ENCODE measurements at regions not wholly inside any gene's neighbourhood (a gene's known extent, or its start where the extent isn't known, plus 50 kb on each side); places are given as distances from the start of the nearest gene placed in this dataset.

DNA sequence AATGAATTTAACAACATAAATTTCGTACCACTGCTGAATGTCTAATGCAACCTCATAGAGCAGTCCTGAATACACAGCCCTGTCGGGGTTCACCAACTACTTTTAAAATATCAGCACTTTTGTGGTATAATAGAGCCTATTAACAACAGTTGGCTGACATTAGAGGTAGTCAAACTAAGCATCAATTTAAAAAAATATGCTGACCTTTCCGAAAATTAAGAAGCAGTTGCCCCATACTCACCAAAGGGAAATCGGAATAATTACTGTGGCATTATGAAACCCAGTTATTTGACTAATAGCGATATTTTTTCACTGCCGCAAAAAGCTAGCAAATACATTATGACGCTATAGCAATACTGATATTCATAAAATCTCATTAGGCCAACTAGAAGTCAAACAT, 273.5 kb upstream of the PPARGC1A start:
- Mint-ChIP-seq H3K27ac (no peak overlapping the region), H3K4me3 (no peak overlapping the region), H3K27me3 (no peaks in the 10 kb centered on the region), H3K9me3 (peaks cover 0 to 9% (median 3%) of the 10 kb centered on the region in 7 donors), H3K4me1 (no peaks in the 10 kb centered on the region), H3K36me3 (no peaks in the 10 kb centered on the region)
- ATAC-seq (ENCODE audit: low read depth in 2 of 2) (no peak), DNase-seq (no peak)

DNA sequence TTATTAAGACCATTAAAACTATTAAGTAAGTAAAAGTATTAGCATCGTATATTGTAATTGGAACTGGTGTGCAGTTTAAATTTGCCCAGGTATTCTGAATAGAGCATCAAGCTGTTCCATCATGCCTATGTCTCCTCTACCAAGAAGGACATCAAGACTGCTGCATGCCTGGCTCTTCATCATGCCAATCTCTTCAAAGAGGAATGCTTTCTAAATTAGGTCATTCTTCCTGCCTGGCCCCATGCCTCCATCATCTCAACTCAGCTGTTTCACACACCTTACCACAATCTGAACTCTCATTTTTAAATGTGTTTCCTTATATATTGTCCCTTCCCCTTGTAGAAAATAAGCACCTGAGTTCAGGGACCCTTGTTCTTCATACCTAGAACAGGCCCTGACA, 270.5 kb upstream of the PPARGC1A start:
- no peak overlapping the region for H3K27ac Mint-ChIP-seq
- peaks cover 0 to 14% (median 6%) of the 10 kb centered on the region in 7 donors for H3K9me3 Mint-ChIP-seq
- no peaks in the 10 kb centered on the region for H3K36me3 Mint-ChIP-seq
- H3K4me3 Mint-ChIP-seq: peak overlapping the region in 1 of 8 donors; percentile 22
- DNase-seq: no peak
- H3K27me3 Mint-ChIP-seq: no peaks in the 10 kb centered on the region
- ATAC-seq (ENCODE audit: low read depth in 2 of 2): no peak
- no peaks in the 10 kb centered on the region for H3K4me1 Mint-ChIP-seq

DNA sequence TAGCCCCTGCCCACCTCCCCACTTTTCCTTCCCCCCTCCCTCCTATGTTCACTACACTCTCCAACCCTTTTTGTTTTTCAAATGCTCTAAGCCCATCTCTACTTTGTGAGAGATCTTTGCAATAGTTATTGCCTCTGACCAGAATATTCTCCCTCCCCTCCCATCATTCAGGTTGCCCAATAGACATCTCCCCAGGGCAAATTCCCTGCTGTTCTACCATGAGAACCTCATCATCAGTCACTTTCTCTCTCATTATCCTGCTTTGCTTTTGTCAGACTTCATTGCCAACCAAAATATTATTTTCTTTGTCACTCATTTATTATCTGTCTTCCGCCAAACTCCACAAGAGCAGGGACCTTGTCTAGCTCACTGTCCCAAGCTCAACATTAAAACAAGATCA, 268.2 kb upstream of the PPARGC1A start:
- H3K27ac Mint-ChIP-seq: no peak overlapping the region
- DNase-seq (no peak), ATAC-seq (ENCODE audit: low read depth in 2 of 2) (no peak)
- H3K9me3 Mint-ChIP-seq: peaks cover 0 to 26% (median 7%) of the 10 kb centered on the region in 7 donors
- H3K36me3 Mint-ChIP-seq: no peaks in the 10 kb centered on the region
- no peaks in the 10 kb centered on the region for H3K27me3 Mint-ChIP-seq
- H3K4me3 Mint-ChIP-seq: no peak overlapping the region
- H3K4me1 Mint-ChIP-seq: no peaks in the 10 kb centered on the region

DNA sequence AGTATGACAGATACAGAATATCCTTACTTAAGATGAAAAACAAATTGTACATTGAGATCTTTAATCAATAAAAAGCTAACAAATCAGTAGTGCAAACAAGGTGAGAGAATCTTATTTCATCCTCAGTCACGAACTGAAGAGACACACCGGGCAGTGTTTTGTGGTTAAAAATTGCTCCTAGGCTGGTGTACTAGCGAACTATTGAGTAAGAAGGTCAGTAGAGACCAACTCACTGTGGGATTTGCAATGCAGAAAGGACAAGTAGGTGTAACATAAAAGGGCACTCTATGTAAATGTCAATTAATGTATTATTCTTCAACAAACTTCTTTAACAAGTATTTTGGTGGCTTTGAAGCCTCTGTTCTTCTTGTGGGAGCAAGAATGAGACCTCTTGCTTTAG, 260.2 kb upstream of the PPARGC1A start:
- Mint-ChIP-seq H3K36me3 (no peaks in the 10 kb centered on the region), H3K27me3 (no peaks in the 10 kb centered on the region), H3K27ac (no peak overlapping the region), H3K4me1 (no peaks in the 10 kb centered on the region), H3K4me3 (no peak overlapping the region), H3K9me3 (peaks cover 0 to 11% (median 2%) of the 10 kb centered on the region in 7 donors)
- DNase-seq (no peak), ATAC-seq (ENCODE audit: low read depth in 2 of 2) (no peak)

DNA sequence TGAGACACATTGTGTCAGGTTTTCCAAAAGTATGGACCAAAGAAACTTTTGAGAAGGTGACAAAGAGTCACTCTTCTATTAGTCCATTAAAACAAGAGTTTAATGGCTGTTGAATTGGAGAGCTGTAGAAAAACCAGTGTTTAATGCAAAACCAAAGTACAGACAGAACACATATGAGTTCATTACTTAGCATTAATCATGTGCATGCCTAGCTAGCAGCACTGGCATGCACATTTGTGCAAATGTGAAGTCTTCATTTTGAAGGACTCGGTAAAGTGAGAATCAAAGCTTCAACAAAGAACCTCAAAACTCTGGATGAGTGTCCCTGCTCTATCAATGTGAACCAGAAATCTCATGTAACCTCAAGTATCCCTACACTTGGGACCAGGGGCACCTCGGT, 256.3 kb upstream of the PPARGC1A start:
- no peaks in the 10 kb centered on the region for H3K27me3 Mint-ChIP-seq
- DNase-seq (no peak), ATAC-seq (ENCODE audit: low read depth in 2 of 2) (no peak)
- peaks cover 0 to 6% (median 2%) of the 10 kb centered on the region in 7 donors for H3K9me3 Mint-ChIP-seq
- H3K4me1 Mint-ChIP-seq: no peaks in the 10 kb centered on the region
- no peaks in the 10 kb centered on the region for H3K36me3 Mint-ChIP-seq
- no peak overlapping the region for H3K4me3 Mint-ChIP-seq
- H3K27ac Mint-ChIP-seq: no peak overlapping the region

DNA sequence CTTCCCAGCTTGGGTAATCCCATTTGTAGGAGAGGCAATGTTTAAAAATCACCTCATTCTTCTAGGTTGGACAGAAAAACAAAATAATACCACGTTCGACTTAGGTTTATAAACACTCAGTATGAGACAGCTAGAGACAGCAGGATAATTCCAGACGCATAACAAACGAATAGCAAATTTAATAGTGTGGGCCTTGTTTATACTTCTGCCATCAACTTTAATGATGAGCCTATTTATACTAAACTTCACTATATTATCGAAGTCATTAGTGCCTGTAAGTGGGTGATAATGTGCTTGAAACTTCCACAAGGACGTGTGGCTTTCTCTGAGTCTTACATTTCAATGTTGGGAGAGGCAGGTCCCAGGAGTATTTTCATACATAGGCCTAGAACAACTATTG, 255.7 kb upstream of the PPARGC1A start:
- ATAC-seq (ENCODE audit: low read depth in 2 of 2) (no peak), DNase-seq (no peak)
- H3K27ac Mint-ChIP-seq: no peak overlapping the region
- H3K4me1 Mint-ChIP-seq: no peaks in the 10 kb centered on the region
- H3K36me3 Mint-ChIP-seq: no peaks in the 10 kb centered on the region
- no peak overlapping the region for H3K4me3 Mint-ChIP-seq
- no peaks in the 10 kb centered on the region for H3K27me3 Mint-ChIP-seq
- peaks cover 0 to 6% (median 2%) of the 10 kb centered on the region in 7 donors for H3K9me3 Mint-ChIP-seq

DNA sequence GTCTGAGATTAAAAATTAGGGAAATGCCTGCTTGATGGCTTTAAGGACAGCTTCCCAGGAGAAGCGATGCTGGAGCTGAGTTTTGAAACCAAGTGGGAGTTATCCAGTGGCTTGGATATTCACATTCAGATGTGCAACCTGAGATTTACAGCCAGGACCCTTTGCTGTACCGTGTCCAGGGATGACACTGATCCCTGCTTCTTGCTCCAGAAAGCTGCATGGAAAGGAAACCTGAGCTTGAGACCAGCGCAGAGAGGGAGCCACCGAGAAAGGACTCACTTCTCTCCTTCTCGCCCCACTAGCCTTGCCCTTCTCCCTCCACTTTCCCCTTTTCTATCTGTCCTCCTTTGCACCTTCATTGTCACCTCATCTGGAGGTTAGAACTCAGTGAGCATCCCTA, 254.5 kb upstream of the PPARGC1A start:
- H3K4me3 Mint-ChIP-seq: no peak overlapping the region
- DNase-seq (no peak), ATAC-seq (ENCODE audit: low read depth in 2 of 2) (no peak)
- no peaks in the 10 kb centered on the region for H3K4me1 Mint-ChIP-seq
- H3K9me3 Mint-ChIP-seq: peaks cover 0 to 6% (median 2%) of the 10 kb centered on the region in 7 donors
- H3K27me3 Mint-ChIP-seq: no peaks in the 10 kb centered on the region
- H3K27ac Mint-ChIP-seq: peak overlapping the region in 1 of 6 donors; percentile 37
- no peaks in the 10 kb centered on the region for H3K36me3 Mint-ChIP-seq

DNA sequence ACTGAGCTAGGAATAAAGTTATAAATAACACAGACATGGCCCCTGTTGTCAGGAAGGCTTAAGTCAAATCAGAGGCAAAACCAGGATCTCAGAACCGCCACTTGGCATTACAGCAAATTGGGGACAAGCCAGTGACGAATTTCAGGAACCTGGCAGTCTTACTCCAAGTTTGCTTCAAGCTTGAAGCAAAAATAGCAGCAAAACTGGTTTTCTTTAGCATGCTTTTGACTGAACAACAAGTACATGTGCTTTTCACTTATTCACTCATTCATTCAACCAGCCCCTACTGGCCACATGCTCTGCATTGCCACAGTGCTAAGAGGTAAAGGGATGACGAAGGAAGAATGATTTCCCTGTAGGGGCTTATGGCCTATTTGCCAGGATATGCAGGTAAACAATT, 253.9 kb upstream of the PPARGC1A start:
- Mint-ChIP-seq H3K4me1 (no peaks in the 10 kb centered on the region), H3K36me3 (no peaks in the 10 kb centered on the region), H3K27ac (no peak overlapping the region), H3K9me3 (peaks cover 0 to 6% (median 2%) of the 10 kb centered on the region in 7 donors), H3K4me3 (no peak overlapping the region), H3K27me3 (no peaks in the 10 kb centered on the region)
- DNase-seq: no peak
- no peak for ATAC-seq (ENCODE audit: low read depth in 2 of 2)

DNA sequence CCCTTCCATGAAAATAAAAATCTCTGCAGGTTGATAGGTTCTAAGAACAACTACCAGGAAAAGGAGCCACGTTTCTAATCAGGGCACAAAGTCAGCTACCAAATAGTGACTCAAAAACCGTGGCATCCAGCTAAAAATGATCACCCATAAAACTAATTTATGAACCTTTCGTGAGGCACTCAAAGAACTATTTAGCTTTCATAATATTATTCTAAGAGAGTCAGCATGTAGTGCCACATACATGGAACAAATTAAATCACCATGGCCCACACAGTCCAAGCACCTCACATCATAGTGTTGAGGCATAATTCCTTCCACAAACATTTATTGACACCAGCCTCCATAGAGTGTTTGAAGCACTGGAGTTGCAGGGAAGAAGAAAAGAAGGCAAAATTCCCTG, 252.0 kb upstream of the PPARGC1A start:
- Mint-ChIP-seq H3K36me3 (no peaks in the 10 kb centered on the region), H3K9me3 (peaks cover 0 to 6% (median 3%) of the 10 kb centered on the region in 7 donors), H3K4me3 (no peak overlapping the region), H3K27me3 (no peaks in the 10 kb centered on the region), H3K27ac (no peak overlapping the region), H3K4me1 (no peaks in the 10 kb centered on the region)
- ATAC-seq (ENCODE audit: low read depth in 2 of 2) (no peak), DNase-seq (no peak)

DNA sequence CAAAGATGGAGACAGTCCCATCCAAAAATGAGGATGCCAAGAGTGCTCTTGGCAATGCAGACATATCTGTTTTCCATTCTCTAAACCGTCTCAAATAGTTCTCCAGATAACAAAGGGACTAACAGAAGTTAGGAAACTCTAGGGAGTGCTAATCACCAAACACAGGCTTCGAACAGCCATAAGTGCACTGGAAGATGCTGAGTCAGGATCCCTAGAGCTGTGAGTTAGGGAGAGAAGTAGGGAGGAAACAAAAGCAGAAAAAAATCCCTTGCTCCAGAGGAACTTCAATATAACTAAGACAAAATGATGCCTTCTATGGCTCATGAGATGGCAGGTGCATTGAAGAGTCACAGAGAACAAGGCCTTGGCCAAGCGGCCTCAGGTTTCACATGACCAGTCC, 251.0 kb upstream of the PPARGC1A start:
- peaks cover 0 to 5% (median 3%) of the 10 kb centered on the region in 7 donors for H3K9me3 Mint-ChIP-seq
- ATAC-seq (ENCODE audit: low read depth in 2 of 2) (no peak), DNase-seq (no peak)
- no peak overlapping the region for H3K27ac Mint-ChIP-seq
- no peaks in the 10 kb centered on the region for H3K27me3 Mint-ChIP-seq
- no peaks in the 10 kb centered on the region for H3K36me3 Mint-ChIP-seq
- no peak overlapping the region for H3K4me3 Mint-ChIP-seq
- H3K4me1 Mint-ChIP-seq: no peaks in the 10 kb centered on the region

DNA sequence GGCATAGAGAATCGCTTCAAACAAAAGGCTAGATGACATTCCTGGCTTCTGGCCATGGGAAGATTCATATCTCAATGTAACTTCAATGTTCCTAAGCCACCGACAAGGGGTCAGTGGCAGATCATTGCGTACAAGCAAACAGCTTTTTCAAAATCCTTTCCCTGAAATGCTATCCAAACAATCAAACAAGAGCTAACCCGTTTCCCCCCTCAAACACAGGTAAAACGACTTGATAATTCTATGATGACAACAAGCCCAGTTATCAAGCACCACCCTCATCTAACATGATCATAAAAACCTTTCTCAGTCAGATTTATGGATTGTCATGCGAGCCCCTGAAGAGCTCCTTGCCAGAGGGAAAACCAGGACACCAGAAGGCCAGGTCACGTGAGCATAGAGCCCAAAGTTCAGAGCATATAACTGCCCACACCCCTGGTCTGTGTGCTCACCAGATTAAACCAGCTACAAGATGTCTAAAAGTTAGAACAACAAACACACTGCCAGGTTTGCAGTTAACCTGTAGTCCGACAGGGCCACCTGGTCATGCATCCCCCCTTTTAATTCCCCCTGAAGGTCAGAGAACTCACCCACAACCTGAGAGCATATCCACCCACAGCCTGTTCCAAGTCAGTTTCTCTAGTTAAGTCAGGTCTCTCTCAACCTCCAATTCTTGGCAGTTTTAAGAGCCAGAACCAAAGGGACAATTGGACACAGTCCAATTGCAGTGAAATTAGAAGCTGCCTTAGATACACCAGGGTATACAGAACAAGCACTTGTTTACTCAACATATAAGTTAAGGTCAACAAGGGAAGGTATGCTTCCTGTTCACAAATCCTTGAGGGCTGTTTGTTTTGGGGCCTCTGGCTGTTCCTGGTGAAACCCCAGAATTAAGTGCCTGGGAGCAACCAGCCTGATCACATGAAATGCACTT, 248.1 kb upstream of the PPARGC1A start:
- DNase-seq: no peak
- Mint-ChIP-seq H3K36me3 (no peaks in the 10 kb centered on the region), H3K27me3 (no peaks in the 10 kb centered on the region), H3K9me3 (peaks cover 0 to 5% (median 3%) of the 10 kb centered on the region in 7 donors), H3K27ac (peak overlapping the region in 1 of 6 donors; percentile 68), H3K4me1 (no peaks in the 10 kb centered on the region), H3K4me3 (no peak overlapping the region)
- no peak for ATAC-seq (ENCODE audit: low read depth in 2 of 2)

DNA sequence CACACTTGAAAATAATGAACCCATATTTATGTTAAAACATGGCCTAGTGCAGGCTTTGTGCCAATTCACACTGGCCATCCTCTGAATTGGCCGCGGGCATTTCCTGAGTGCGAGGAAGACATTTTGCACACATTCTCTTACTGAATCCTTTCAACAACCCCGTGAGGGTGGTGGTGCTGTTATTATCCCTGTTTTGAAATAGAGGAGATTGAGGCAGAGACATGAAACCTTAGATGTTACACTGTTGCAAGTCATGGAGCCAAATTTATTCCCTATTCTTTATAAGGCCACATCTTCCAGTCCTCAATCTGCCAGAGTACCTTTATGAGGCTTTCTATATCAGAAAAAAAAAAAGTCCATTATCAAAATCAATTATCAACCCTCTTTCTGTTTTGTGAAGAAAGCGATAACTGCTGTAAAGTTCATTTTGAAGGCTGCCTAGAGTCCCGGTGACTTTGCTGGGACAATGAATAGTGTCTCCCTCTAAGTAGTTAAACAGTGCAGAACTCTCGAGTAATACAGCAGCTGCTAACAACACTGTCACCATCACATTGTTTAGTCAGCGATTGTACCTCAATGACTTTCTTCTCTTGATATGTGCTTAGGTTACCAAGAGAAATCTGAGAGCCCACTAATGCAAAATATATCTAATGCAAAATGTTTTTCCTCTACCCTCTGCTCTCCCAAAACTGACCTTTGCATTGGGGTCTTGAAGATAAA, 242.3 kb upstream of the PPARGC1A start:
- Mint-ChIP-seq H3K4me1 (peaks cover 0 to 4% (median 0%) of the 10 kb centered on the region in 3 donors), H3K4me3 (no peak overlapping the region), H3K27ac (no peak overlapping the region), H3K36me3 (no peaks in the 10 kb centered on the region), H3K27me3 (no peaks in the 10 kb centered on the region), H3K9me3 (peaks cover 2 to 8% (median 6%) of the 10 kb centered on the region in 7 donors)
- ATAC-seq (ENCODE audit: low read depth in 2 of 2): no peak
- DNase-seq: no peak

DNA sequence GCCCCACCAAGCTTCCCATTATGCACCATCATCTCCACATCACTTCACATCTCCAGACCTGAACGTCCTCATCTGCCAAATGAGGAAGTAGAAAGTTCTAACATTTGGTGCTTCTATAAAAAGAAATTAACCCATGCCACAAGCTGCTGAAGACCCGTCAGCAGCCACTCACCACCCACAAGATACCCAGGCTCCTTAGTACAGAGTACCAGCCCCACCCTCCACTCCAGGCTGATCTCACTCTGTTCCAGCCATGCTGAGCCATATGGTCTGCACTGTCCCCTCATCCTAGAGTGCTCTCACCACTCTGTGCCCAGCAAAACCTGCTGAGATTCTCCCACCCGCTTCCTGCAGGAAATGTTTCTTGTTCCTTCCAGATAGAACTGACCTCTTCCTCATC, 240.8 kb upstream of the PPARGC1A start:
- H3K4me1 Mint-ChIP-seq: peaks cover 0 to 4% (median 0%) of the 10 kb centered on the region in 3 donors

DNA sequence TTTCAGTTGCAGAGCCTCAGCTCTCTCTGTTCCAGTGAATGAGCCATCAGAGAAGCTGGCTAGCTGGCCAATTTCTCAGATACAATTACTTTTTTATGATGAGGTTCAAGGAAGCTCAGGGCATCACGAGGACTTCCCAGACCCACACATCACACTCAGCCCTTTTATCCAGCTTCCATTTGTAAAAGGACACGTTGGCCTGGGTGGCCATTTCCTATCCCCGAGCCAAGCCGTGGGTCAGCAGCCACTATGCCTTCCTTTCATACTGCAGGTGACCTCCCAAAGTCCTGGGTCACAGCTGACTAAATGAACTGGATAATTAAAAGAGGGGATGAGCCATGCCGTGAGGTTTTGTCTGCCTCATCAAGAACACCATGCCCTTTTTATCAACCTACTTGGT, 236.9 kb upstream of the PPARGC1A start:
- Mint-ChIP-seq H3K9me3 (peaks cover 1 to 7% (median 6%) of the 10 kb centered on the region in 7 donors), H3K4me1 (peaks cover 0 to 4% (median 0%) of the 10 kb centered on the region in 3 donors), H3K4me3 (no peak overlapping the region), H3K36me3 (no peaks in the 10 kb centered on the region), H3K27me3 (no peaks in the 10 kb centered on the region), H3K27ac (no peak overlapping the region)
- DNase-seq: no peak
- ATAC-seq (ENCODE audit: low read depth in 2 of 2): no peak

More for the DNA sequence above, 240.8 kb upstream of the PPARGC1A start:
- no peak for DNase-seq
- Mint-ChIP-seq H3K27me3 (no peaks in the 10 kb centered on the region), H3K9me3 (peaks cover 1 to 8% (median 6%) of the 10 kb centered on the region in 7 donors), H3K36me3 (no peaks in the 10 kb centered on the region), H3K27ac (no peak overlapping the region), H3K4me3 (no peak overlapping the region)
- ATAC-seq (ENCODE audit: low read depth in 2 of 2): no peak

Data from naive B cell (primary cell).